SK-N-SH (cell line): ENCODE measurements at regions not wholly inside any gene's neighbourhood (a gene's known extent, or its start where the extent isn't known, plus 50 kb on each side); places are given as distances from the start of the nearest gene placed in this dataset.
"Not testable (repeated sequence)": the region's sequence is repeated elsewhere in the genome, so short reads cannot be mapped to it uniquely, and the experiment has no call there.

Experiments
- NRF1 ChIP-seq: IDR thresholded peaks from 2 replicates; pipeline ENCODE4 v1.6.1; 2012; ENCODE audit warnings: low read depth, mild to moderate bottlenecking, low read length
- POLR2AphosphoS5 ChIP-seq: IDR thresholded peaks from 2 replicates; pipeline ENCODE4 v1.6.1; 2012; ENCODE audit warnings: low read depth, low read length
- RCOR1 ChIP-seq: fragments of 150-350 bp; IDR thresholded peaks from 2 replicates; pipeline ENCODE4 v1.6.1; 2017; ENCODE audit warnings: antibody characterized with exemption, low read length
- SIN3A ChIP-seq: IDR thresholded peaks from 2 replicates; pipeline ENCODE4 v1.6.1; 2012; ENCODE audit warnings: low read depth, mild to moderate bottlenecking, low read length, moderate library complexity, borderline replicate concordance
- USF2 ChIP-seq: fragments of 150-350 bp; IDR thresholded peaks from 2 replicates; pipeline ENCODE4 v1.6.1; 2017; ENCODE audit warnings: antibody characterized with exemption, low read length, low read depth, borderline replicate concordance
- TF ChIP-seq, protein P1 (sequence below): fragments of 200-600 bp; sonication (generic); IDR thresholded peaks from 2 replicates; pipeline ENCODE4 v1.6.1; 2017; ENCODE audit warnings: antibody characterized with exemption, mild to moderate bottlenecking, moderate library complexity

- TF ChIP-seq SIN3A, POLR2AphosphoS5, USF2, RCOR1, NRF1: not testable (repeated sequence)
- TF ChIP-seq, protein P1, sequence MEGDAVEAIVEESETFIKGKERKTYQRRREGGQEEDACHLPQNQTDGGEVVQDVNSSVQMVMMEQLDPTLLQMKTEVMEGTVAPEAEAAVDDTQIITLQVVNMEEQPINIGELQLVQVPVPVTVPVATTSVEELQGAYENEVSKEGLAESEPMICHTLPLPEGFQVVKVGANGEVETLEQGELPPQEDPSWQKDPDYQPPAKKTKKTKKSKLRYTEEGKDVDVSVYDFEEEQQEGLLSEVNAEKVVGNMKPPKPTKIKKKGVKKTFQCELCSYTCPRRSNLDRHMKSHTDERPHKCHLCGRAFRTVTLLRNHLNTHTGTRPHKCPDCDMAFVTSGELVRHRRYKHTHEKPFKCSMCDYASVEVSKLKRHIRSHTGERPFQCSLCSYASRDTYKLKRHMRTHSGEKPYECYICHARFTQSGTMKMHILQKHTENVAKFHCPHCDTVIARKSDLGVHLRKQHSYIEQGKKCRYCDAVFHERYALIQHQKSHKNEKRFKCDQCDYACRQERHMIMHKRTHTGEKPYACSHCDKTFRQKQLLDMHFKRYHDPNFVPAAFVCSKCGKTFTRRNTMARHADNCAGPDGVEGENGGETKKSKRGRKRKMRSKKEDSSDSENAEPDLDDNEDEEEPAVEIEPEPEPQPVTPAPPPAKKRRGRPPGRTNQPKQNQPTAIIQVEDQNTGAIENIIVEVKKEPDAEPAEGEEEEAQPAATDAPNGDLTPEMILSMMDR, result not testable (repeated sequence)
Measured at GRCh38 chr15:101958656-101959055, 146.7 kb downstream of the OR4F15 start.
